ENCODE measurements at regions not wholly inside any gene's neighbourhood (a gene's known extent, or its start where the extent isn't known, plus 50 kb on each side); places are given as distances from the start of the nearest gene placed in this dataset.
"Not testable (repeated sequence)": the region's sequence is repeated elsewhere in the genome, so short reads cannot be mapped to it uniquely, and the experiment has no call there.

- in situ Hi-C loops (cut with HindIII; ENCODE audit: low pct_unique_long_range_greater_than_20kb, low sequenced_read_pairs) = no loop called here
- DNase-seq (ENCODE audit: low read depth in 1 of 2, low spot score in 1 of 2) = no peak
- no peak for TF ChIP-seq JUND (IDR thresholded peaks at IDR 0.05; ENCODE audit: low read depth)
Observed at GRCh38 chr15:91627473-91628278, 225.8 kb upstream of the SLCO3A1 start.

DNA sequence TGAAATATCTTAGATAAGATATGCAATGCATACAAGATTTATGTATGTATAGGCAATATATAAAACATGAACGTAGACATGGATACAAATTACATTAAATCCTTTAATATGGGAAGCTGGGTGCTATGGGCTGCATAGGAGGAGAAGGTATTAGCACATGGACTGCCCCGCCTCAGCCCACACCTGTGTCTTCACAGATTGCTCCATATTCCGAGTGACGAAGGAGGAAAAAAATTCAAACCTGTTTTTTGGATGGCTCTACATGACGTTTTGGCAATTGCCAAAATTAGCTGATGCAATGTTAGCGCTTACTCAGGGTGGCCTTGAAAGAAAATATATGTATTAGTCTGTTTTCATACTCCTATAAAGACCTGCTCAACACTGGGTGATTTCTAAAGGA is 223.4 kb upstream of the SLCO3A1 start:
- TF ChIP-seq JUND (IDR thresholded peaks at IDR 0.05; ENCODE audit: low read depth) = no peak
- in situ Hi-C loops (cut with HindIII; ENCODE audit: low pct_unique_long_range_greater_than_20kb, low sequenced_read_pairs) = no loop called here
- no peak for DNase-seq (ENCODE audit: low read depth in 1 of 2, low spot score in 1 of 2)

DNA sequence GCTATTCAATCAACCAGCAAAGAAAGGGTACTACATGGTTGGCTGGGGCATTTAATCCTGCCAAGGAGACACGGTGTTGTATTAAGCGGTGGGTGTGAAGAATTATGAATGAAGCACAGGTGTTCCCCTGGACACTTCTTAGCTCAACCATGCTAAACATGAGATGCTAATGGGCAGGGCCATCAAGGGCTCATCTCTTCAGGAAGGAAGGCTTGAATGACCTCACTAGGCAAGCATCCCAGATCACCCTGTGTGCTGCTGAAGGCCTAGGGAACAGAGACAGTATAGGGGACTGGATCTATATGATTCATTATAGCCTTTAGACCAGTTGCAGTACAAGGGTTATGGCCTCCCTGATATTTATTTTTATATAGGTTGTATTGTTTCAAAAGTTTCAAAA is 221.3 kb upstream of the SLCO3A1 start:
- no peak for TF ChIP-seq JUND (IDR thresholded peaks at IDR 0.05; ENCODE audit: low read depth)
- in situ Hi-C loops (cut with HindIII; ENCODE audit: low pct_unique_long_range_greater_than_20kb, low sequenced_read_pairs) = no loop called here
- DNase-seq (ENCODE audit: low read depth in 1 of 2, low spot score in 1 of 2) = no peak

- DNase-seq (ENCODE audit: low read depth in 1 of 2, low spot score in 1 of 2) = no peak
- in situ Hi-C loops (cut with HindIII; ENCODE audit: low pct_unique_long_range_greater_than_20kb, low sequenced_read_pairs) = no loop called here
- TF ChIP-seq JUND (IDR thresholded peaks at IDR 0.05; ENCODE audit: low read depth) = no peak
Observed at GRCh38 chr15:91632981-91633380, 220.5 kb upstream of the SLCO3A1 start.

- no peak for DNase-seq (ENCODE audit: low read depth in 1 of 2, low spot score in 1 of 2)
- no peak for TF ChIP-seq JUND (IDR thresholded peaks at IDR 0.05; ENCODE audit: low read depth)
- in situ Hi-C loops (cut with HindIII; ENCODE audit: low pct_unique_long_range_greater_than_20kb, low sequenced_read_pairs) = no loop called here
Observed at GRCh38 chr15:91634179-91634578, 219.3 kb upstream of the SLCO3A1 start.

GRCh38 chr15:91635080-91635479 is 218.4 kb upstream of the SLCO3A1 start:
- no peak for TF ChIP-seq JUND (IDR thresholded peaks at IDR 0.05; ENCODE audit: low read depth)
- in situ Hi-C loops (cut with HindIII; ENCODE audit: low pct_unique_long_range_greater_than_20kb, low sequenced_read_pairs) = no loop called here
- DNase-seq (ENCODE audit: low read depth in 1 of 2, low spot score in 1 of 2) = no peak

DNA sequence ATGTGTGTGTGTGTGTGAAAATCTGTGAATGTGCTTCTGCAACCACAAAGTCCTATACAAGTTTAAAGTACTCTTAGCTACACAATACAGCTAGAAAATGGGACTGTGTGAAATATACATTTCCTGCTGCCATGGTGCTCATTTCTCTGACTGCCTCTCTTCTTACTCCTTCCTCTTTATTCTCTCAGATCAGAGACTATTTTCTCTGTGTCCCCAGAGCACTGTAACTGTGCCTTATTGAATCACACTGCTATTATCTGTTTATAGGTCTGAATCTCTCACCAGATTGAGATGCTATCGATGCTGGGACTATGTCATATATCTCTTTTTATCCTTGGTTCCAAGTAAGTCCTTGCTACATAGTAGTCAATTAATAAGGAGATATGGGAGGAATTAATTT is 217.9 kb upstream of the SLCO3A1 start:
- no peak for DNase-seq (ENCODE audit: low read depth in 1 of 2, low spot score in 1 of 2)
- in situ Hi-C loops (cut with HindIII; ENCODE audit: low pct_unique_long_range_greater_than_20kb, low sequenced_read_pairs) = no loop called here
- no peak for TF ChIP-seq JUND (IDR thresholded peaks at IDR 0.05; ENCODE audit: low read depth)

- DNase-seq (ENCODE audit: low read depth in 1 of 2, low spot score in 1 of 2) = no peak
- TF ChIP-seq JUND (IDR thresholded peaks at IDR 0.05; ENCODE audit: low read depth) = no peak
- in situ Hi-C loops (cut with HindIII; ENCODE audit: low pct_unique_long_range_greater_than_20kb, low sequenced_read_pairs) = no loop called here
Observed at GRCh38 chr15:91649016-91649415, 204.5 kb upstream of the SLCO3A1 start.

- no peak for DNase-seq (ENCODE audit: low read depth in 1 of 2, low spot score in 1 of 2)
- TF ChIP-seq JUND (IDR thresholded peaks at IDR 0.05; ENCODE audit: low read depth) = no peak
- in situ Hi-C loops (cut with HindIII; ENCODE audit: low pct_unique_long_range_greater_than_20kb, low sequenced_read_pairs) = no loop called here
Observed at GRCh38 chr15:91649831-91650321, 203.6 kb upstream of the SLCO3A1 start.

- in situ Hi-C loops (cut with HindIII; ENCODE audit: low pct_unique_long_range_greater_than_20kb, low sequenced_read_pairs) = no loop called here
- no peak for DNase-seq (ENCODE audit: low read depth in 1 of 2, low spot score in 1 of 2)
- TF ChIP-seq JUND (IDR thresholded peaks at IDR 0.05; ENCODE audit: low read depth) = no peak
Observed at GRCh38 chr15:91651251-91651650, 202.3 kb upstream of the SLCO3A1 start.

GRCh38 chr15:91652610-91653207 is 200.8 kb upstream of the SLCO3A1 start:
- TF ChIP-seq JUND (IDR thresholded peaks at IDR 0.05; ENCODE audit: low read depth) = no peak
- in situ Hi-C loops (cut with HindIII; ENCODE audit: low pct_unique_long_range_greater_than_20kb, low sequenced_read_pairs) = no loop called here
- DNase-seq (ENCODE audit: low read depth in 1 of 2, low spot score in 1 of 2) = no peak

GRCh38 chr15:91655563-91656290 is 197.8 kb upstream of the SLCO3A1 start:
- in situ Hi-C loops (cut with HindIII; ENCODE audit: low pct_unique_long_range_greater_than_20kb, low sequenced_read_pairs); DNase-seq (ENCODE audit: low read depth in 1 of 2, low spot score in 1 of 2): not testable (repeated sequence)

GRCh38 chr15:91660174-91660649 is 193.3 kb upstream of the SLCO3A1 start:
- TF ChIP-seq JUND (IDR thresholded peaks at IDR 0.05; ENCODE audit: low read depth) = no peak
- DNase-seq (ENCODE audit: low read depth in 1 of 2, low spot score in 1 of 2) = no peak
- in situ Hi-C loops (cut with HindIII; ENCODE audit: low pct_unique_long_range_greater_than_20kb, low sequenced_read_pairs) = no loop called here
